WTC11 (cell line): ENCODE measurements at regions not wholly inside any gene's neighbourhood (a gene's known extent, or its start where the extent isn't known, plus 50 kb on each side); places are given as distances from the start of the nearest gene placed in this dataset.

Experiments used
- ATAC-seq: fragments of 200-7000 bp; cut with Tn5 transposase; 2 replicates; pipeline ENCODE4 v1.10.0; 2021; ENCODE audit warnings: mild to moderate bottlenecking, moderate library complexity
- CTCF ChIA-PET: fragments of 300-600 bp; sonication (Branson Sonifier 250); formaldehyde crosslinking; loops from one replicate; lab custom pipeline; 2021; ENCODE audit warnings: antibody characterized with exemption; lab: Charles Lee
- POLR2A ChIA-PET: fragments of 350-600 bp; sonication (Branson Sonifier 250); formaldehyde crosslinking; loops from one replicate; lab custom pipeline; 2021; ENCODE audit warnings: antibody characterized with exemption; lab: Charles Lee
- DNase-seq: peaks from one replicate; pipeline ENCODE4 v3.0.0; 2021; ENCODE audit warnings: low spot score
- H3K27ac Mint-ChIP-seq: 2 replicates; pipeline ENCODE4 v1.8.0; 2021; ENCODE audit warnings: mixed read lengths
- H3K27me3 Mint-ChIP-seq: 2 replicates; pipeline ENCODE4 v1.8.0; 2021; ENCODE audit warnings: low read depth, mild to moderate bottlenecking, moderate library complexity, mixed read lengths
- H3K36me3 Mint-ChIP-seq: 2 replicates; pipeline ENCODE4 v1.8.0; 2021; ENCODE audit warnings: mixed read lengths
- H3K4me1 Mint-ChIP-seq: 2 replicates; pipeline ENCODE4 v1.8.0; 2022; ENCODE audit warnings: mixed read lengths
- H3K4me3 Mint-ChIP-seq: 2 replicates; pipeline ENCODE4 v1.8.0; 2021; ENCODE audit warnings: mild to moderate bottlenecking, moderate library complexity, mixed read lengths
- H3K9me3 Mint-ChIP-seq: 2 replicates; pipeline ENCODE4 v1.8.0; 2021; ENCODE audit warnings: mixed read lengths
- CREB1 ChIP-seq: sonication (generic); formaldehyde crosslinking; IDR thresholded peaks from 2 replicates; pipeline ENCODE4 v1.8.0; 2023; ENCODE audit warnings: mild to moderate bottlenecking, missing genetic modification reagents
- JUN ChIP-seq: sonication (generic); formaldehyde crosslinking; IDR thresholded peaks from 2 replicates; pipeline ENCODE4 v1.8.0; 2023; ENCODE audit warnings: mild to moderate bottlenecking, missing genetic modification reagents
- MYBL2 ChIP-seq: sonication (generic); formaldehyde crosslinking; IDR thresholded peaks from 2 replicates; pipeline ENCODE4 v1.8.1; 2023; ENCODE audit warnings: mild to moderate bottlenecking, moderate library complexity, missing genetic modification reagents
- NFYB ChIP-seq: sonication (generic); formaldehyde crosslinking; conservative IDR thresholded peaks from 2 replicates; pipeline ENCODE4 v1.8.0; 2022; ENCODE audit warnings: low read depth, missing genetic modification reagents
- NR1H2 ChIP-seq: sonication (generic); formaldehyde crosslinking; IDR thresholded peaks from 2 replicates; pipeline ENCODE4 v1.9.0; 2021; ENCODE audit warnings: mild to moderate bottlenecking, moderate library complexity, missing genetic modification reagents
- RORB ChIP-seq: fragments of 250-450 bp; sonication (Bioruptor Pico); IDR thresholded peaks from 2 replicates; pipeline ENCODE4 v1.9.0; 2021; ENCODE audit warnings: mild to moderate bottlenecking
- SP1 ChIP-seq: sonication (generic); formaldehyde crosslinking; conservative IDR thresholded peaks from 2 replicates; pipeline ENCODE4 v1.8.1; 2022; ENCODE audit warnings: missing genetic modification reagents
- TP53 ChIP-seq: sonication (generic); formaldehyde crosslinking; IDR thresholded peaks from 2 replicates; pipeline ENCODE4 v1.8.1; 2023; ENCODE audit warnings: mild to moderate bottlenecking, missing genetic modification reagents
- ZNF232 ChIP-seq: sonication (generic); formaldehyde crosslinking; IDR thresholded peaks from 2 replicates; pipeline ENCODE4 v1.8.0; 2022; ENCODE audit warnings: mild to moderate bottlenecking, missing genetic modification reagents
- ZNF317 ChIP-seq: sonication (generic); formaldehyde crosslinking; IDR thresholded peaks from 2 replicates; pipeline ENCODE4 v1.8.1; 2023; ENCODE audit warnings: low read depth, mild to moderate bottlenecking, moderate library complexity, missing genetic modification reagents, borderline replicate concordance
- ZNF671 ChIP-seq: fragments of 250-450 bp; sonication (Bioruptor Pico); IDR thresholded peaks from 2 replicates; pipeline ENCODE4 v1.8.0; 2021; ENCODE audit warnings: mild to moderate bottlenecking
- TF ChIP-seq, protein P1 (sequence below): sonication (generic); formaldehyde crosslinking; IDR thresholded peaks from 2 replicates; pipeline ENCODE4 v1.8.0; 2023; ENCODE audit warnings: missing genetic modification reagents, mild to moderate bottlenecking, borderline replicate concordance
- TF ChIP-seq, protein P2 (sequence below): sonication (generic); formaldehyde crosslinking; IDR thresholded peaks from 2 replicates; pipeline ENCODE4 v1.8.1; 2023; ENCODE audit warnings: mild to moderate bottlenecking, moderate library complexity, missing genetic modification reagents
- TF ChIP-seq, protein P3 (sequence below): sonication (generic); formaldehyde crosslinking; IDR thresholded peaks from 2 replicates; pipeline ENCODE4 v1.8.1; 2023; ENCODE audit warnings: mild to moderate bottlenecking, missing genetic modification reagents, borderline replicate concordance
- TF ChIP-seq, protein P4 (sequence below): sonication (generic); formaldehyde crosslinking; IDR thresholded peaks from 2 replicates; pipeline ENCODE4 v1.8.1; 2022; ENCODE audit warnings: low read depth, mild to moderate bottlenecking, moderate library complexity, missing genetic modification reagents, borderline replicate concordance
- TF ChIP-seq, protein P5 (sequence below): fragments of 250-450 bp; sonication (Bioruptor Pico); IDR thresholded peaks from 2 replicates; pipeline ENCODE4 v1.9.0; 2021; ENCODE audit warnings: mild to moderate bottlenecking
- TF ChIP-seq, protein P6 (sequence below): sonication (generic); formaldehyde crosslinking; IDR thresholded peaks from 2 replicates; pipeline ENCODE4 v1.8.1; 2022; ENCODE audit warnings: low read depth, missing genetic modification reagents, borderline replicate concordance

DNA sequence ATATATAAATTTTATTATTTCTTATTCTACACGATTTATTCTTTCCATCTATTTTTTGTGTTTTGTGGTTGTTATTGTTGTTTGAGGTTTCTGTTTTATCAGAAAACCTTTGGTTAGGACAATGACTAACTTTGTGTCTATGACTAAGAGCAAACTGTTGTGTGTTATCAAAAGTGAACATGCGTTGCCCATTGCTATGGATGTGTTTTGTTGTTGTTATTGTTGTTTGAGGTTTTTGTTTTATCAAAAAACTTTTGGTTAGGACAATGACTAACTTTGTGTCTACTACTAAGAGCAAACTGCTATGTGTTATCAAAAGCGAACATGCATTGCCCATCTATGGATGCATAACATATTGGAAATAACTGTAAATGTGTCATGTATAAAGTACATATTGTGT lies 692.3 kb downstream of the SLITRK1 start (continued):
- TF ChIP-seq, protein P1, sequence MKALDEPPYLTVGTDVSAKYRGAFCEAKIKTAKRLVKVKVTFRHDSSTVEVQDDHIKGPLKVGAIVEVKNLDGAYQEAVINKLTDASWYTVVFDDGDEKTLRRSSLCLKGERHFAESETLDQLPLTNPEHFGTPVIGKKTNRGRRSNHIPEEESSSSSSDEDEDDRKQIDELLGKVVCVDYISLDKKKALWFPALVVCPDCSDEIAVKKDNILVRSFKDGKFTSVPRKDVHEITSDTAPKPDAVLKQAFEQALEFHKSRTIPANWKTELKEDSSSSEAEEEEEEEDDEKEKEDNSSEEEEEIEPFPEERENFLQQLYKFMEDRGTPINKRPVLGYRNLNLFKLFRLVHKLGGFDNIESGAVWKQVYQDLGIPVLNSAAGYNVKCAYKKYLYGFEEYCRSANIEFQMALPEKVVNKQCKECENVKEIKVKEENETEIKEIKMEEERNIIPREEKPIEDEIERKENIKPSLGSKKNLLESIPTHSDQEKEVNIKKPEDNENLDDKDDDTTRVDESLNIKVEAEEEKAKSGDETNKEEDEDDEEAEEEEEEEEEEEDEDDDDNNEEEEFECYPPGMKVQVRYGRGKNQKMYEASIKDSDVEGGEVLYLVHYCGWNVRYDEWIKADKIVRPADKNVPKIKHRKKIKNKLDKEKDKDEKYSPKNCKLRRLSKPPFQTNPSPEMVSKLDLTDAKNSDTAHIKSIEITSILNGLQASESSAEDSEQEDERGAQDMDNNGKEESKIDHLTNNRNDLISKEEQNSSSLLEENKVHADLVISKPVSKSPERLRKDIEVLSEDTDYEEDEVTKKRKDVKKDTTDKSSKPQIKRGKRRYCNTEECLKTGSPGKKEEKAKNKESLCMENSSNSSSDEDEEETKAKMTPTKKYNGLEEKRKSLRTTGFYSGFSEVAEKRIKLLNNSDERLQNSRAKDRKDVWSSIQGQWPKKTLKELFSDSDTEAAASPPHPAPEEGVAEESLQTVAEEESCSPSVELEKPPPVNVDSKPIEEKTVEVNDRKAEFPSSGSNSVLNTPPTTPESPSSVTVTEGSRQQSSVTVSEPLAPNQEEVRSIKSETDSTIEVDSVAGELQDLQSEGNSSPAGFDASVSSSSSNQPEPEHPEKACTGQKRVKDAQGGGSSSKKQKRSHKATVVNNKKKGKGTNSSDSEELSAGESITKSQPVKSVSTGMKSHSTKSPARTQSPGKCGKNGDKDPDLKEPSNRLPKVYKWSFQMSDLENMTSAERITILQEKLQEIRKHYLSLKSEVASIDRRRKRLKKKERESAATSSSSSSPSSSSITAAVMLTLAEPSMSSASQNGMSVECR (CRISPR knock-in tag) = no peak
- TF ChIP-seq, protein P2, sequence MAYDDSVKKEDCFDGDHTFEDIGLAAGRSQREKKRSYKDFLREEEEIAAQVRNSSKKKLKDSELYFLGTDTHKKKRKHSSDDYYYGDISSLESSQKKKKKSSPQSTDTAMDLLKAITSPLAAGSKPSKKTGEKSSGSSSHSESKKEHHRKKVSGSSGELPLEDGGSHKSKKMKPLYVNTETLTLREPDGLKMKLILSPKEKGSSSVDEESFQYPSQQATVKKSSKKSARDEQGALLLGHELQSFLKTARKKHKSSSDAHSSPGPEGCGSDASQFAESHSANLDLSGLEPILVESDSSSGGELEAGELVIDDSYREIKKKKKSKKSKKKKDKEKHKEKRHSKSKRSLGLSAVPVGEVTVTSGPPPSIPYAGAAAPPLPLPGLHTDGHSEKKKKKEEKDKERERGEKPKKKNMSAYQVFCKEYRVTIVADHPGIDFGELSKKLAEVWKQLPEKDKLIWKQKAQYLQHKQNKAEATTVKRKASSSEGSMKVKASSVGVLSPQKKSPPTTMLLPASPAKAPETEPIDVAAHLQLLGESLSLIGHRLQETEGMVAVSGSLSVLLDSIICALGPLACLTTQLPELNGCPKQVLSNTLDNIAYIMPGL (CRISPR knock-in tag) = no peak
- TF ChIP-seq, protein P3, sequence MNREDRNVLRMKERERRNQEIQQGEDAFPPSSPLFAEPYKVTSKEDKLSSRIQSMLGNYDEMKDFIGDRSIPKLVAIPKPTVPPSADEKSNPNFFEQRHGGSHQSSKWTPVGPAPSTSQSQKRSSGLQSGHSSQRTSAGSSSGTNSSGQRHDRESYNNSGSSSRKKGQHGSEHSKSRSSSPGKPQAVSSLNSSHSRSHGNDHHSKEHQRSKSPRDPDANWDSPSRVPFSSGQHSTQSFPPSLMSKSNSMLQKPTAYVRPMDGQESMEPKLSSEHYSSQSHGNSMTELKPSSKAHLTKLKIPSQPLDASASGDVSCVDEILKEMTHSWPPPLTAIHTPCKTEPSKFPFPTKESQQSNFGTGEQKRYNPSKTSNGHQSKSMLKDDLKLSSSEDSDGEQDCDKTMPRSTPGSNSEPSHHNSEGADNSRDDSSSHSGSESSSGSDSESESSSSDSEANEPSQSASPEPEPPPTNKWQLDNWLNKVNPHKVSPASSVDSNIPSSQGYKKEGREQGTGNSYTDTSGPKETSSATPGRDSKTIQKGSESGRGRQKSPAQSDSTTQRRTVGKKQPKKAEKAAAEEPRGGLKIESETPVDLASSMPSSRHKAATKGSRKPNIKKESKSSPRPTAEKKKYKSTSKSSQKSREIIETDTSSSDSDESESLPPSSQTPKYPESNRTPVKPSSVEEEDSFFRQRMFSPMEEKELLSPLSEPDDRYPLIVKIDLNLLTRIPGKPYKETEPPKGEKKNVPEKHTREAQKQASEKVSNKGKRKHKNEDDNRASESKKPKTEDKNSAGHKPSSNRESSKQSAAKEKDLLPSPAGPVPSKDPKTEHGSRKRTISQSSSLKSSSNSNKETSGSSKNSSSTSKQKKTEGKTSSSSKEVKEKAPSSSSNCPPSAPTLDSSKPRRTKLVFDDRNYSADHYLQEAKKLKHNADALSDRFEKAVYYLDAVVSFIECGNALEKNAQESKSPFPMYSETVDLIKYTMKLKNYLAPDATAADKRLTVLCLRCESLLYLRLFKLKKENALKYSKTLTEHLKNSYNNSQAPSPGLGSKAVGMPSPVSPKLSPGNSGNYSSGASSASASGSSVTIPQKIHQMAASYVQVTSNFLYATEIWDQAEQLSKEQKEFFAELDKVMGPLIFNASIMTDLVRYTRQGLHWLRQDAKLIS = no peak
- TF ChIP-seq NR1H2 (no peak), RORB (CRISPR knock-in tag) (no peak), TP53 (no peak)
- TF ChIP-seq, protein P4, sequence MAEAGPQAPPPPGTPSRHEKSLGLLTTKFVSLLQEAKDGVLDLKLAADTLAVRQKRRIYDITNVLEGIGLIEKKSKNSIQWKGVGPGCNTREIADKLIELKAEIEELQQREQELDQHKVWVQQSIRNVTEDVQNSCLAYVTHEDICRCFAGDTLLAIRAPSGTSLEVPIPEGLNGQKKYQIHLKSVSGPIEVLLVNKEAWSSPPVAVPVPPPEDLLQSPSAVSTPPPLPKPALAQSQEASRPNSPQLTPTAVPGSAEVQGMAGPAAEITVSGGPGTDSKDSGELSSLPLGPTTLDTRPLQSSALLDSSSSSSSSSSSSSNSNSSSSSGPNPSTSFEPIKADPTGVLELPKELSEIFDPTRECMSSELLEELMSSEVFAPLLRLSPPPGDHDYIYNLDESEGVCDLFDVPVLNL = no peak
- TF ChIP-seq, protein P5, sequence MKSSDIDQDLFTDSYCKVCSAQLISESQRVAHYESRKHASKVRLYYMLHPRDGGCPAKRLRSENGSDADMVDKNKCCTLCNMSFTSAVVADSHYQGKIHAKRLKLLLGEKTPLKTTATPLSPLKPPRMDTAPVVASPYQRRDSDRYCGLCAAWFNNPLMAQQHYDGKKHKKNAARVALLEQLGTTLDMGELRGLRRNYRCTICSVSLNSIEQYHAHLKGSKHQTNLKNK (CRISPR knock-in tag) = no peak

DNA sequence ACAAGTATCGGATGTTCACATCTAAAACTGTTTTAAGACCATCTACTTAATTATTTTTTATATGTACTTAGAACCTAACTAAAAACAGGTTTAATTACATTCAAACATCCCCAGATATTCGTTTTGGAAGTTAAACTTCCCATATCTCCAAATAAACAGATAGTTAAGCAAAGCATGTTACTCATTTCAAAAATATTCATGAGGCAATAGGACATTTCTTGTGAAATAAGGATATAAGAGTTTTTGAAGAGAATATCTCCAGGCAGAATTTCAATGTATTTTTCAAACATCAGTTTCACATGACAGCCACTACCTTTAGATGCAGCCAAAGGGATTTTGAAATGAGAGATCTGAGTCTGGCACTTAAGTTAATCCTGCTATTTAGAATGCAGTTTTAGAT lies 697.5 kb downstream of the SLITRK1 start:
- Mint-ChIP-seq H3K27ac (no peak overlapping the region), H3K4me1 (no peaks in the 10 kb centered on the region), H3K36me3 (peaks cover 14% of the 10 kb centered on the region), H3K27me3 (no peaks in the 10 kb centered on the region), H3K9me3 (peaks cover 27% of the 10 kb centered on the region), H3K4me3 (no peak overlapping the region)
- ChIA-PET CTCF (no interaction called here), POLR2A (no interaction called here)
- ATAC-seq = no peak
- no peak for DNase-seq
- TF ChIP-seq ZNF317 (CRISPR knock-in tag) (no peak), ZNF671 (CRISPR knock-in tag) (no peak), NFYB (no peak), SP1 (CRISPR knock-in tag) (no peak), CREB1 (CRISPR knock-in tag) (no peak), MYBL2 (CRISPR knock-in tag) (no peak), JUN (CRISPR knock-in tag) (no peak), ZNF232 (CRISPR knock-in tag) (no peak)
- TF ChIP-seq, protein P2 (CRISPR knock-in tag) = no peak
- TF ChIP-seq, protein P3 = no peak
- TF ChIP-seq, protein P6, sequence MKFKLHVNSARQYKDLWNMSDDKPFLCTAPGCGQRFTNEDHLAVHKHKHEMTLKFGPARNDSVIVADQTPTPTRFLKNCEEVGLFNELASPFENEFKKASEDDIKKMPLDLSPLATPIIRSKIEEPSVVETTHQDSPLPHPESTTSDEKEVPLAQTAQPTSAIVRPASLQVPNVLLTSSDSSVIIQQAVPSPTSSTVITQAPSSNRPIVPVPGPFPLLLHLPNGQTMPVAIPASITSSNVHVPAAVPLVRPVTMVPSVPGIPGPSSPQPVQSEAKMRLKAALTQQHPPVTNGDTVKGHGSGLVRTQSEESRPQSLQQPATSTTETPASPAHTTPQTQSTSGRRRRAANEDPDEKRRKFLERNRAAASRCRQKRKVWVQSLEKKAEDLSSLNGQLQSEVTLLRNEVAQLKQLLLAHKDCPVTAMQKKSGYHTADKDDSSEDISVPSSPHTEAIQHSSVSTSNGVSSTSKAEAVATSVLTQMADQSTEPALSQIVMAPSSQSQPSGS (CRISPR knock-in tag) = no peak
